ENCODE measurements at regions not wholly inside any gene's neighbourhood (a gene's known extent, or its start where the extent isn't known, plus 50 kb on each side); places are given as distances from the start of the nearest gene placed in this dataset.
"Not testable (repeated sequence)": the region's sequence is repeated elsewhere in the genome, so short reads cannot be mapped to it uniquely, and the experiment has no call there.

DNA sequence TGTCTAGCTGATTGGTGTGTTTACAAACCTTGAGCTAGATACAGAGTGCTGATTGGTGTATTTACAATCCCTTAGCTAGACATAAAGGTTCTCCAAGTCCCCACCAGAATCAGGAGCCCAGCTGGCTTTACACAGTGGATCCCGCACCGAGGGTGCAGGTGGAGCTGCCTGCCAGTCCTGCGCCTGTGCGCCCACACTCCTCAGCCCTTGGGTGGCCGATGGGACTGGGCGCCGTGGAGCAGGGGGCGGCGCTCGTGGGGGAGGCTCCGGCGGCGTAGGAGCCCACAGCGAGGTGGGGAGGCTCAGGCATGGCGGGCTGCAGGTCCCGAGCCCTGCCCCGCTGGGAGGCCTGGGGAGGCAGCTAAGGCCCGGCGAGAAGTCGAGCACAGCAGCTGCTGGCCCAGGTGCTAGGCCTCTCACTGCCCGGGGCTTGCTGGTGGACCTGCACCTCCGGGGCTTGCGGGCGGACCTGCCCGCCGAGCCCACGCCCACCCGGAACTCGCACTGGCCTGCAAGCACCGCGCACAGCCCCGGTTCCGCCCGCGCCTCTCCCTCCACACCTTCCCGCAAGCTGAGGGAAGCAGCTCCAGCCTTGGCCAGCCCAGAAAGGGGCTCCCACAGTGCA, 51.0 kb upstream of the CDYL start:
- not testable (repeated sequence) for DNase-seq (ENCODE audit: low read depth in 1 of 2, low spot score in 1 of 2)

DNA sequence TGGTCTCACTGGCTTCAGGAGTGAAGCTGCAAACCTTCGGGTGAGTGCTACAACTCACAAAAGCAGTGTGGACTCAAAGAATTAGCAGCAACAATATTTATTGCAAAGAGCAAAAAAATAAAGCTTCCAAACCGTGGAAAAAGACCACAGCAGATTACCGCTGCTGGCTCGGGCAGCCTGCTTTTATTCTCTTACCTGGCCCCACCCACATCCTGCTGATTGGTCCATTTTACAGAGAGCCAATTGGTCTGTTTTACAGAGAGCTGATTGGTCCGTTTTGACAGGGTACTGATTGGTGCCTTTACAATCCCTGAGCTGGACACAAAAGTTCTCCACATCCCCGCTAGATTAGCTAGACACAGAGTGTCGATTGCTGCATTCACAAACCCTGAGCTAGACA, 51.5 kb upstream of the CDYL start:
- DNase-seq (ENCODE audit: low read depth in 1 of 2, low spot score in 1 of 2) = not testable (repeated sequence)

DNA sequence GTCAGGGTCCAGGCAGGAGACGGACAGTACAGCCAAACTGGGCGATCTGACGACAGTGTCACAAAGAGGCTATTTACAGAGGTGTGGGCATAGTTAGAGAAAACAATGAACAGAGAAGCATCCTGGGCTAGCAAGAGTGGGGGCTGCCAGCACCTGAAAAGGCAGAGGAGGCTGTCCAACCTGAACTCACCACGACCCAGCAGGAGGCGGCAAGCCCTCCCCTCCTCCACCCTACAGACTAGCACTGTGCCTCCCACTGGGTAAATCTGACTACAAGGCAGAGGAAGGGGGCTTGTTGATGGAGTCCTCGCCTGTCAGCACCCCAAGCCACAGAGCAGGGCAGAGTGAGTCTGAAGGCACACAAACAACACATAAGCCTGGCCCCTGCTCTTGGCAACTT, 52.8 kb upstream of the CDYL start:
- no peak for DNase-seq (ENCODE audit: low read depth in 1 of 2, low spot score in 1 of 2)

DNA sequence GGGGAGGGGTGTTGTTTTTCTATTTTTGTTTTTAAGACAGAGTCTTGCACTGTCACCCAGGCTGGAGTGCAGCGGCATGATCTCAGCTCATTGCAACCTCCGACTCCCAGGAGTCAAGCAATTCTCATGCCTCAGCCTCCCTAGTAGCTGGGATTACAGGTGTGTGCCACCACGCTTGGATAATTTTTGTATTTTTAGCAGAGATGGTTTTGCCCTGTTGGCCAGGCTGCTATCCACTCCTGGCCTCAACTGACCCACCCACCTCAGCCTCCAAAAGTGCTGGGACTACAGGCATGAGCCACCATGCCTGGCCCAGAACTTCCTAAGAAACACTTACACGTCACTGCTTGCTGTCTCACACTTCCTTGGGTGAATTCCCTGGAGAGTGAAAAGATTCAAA, 54.8 kb upstream of the CDYL start:
- DNase-seq (ENCODE audit: low read depth in 1 of 2, low spot score in 1 of 2) = not testable (repeated sequence)

DNA sequence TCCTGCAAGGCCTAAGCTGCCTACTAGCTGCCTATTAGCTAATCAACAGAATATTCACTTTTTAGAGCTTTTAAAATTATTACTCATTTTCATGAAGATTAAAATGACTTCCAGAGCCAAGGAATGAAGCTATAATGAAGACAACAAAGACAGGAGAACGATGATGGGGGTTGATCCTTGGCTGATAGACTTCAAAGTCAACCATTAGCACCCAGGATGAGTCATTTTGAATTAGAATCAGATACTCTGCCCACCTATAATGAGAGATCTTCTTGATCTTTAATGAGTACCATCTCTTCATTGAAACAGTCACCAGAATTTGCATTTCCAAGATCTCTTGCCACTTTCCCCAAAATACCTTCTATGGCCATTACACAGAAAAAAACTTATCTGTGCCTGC, 56.7 kb upstream of the CDYL start:
- no peak for DNase-seq (ENCODE audit: low read depth in 1 of 2, low spot score in 1 of 2)

DNA sequence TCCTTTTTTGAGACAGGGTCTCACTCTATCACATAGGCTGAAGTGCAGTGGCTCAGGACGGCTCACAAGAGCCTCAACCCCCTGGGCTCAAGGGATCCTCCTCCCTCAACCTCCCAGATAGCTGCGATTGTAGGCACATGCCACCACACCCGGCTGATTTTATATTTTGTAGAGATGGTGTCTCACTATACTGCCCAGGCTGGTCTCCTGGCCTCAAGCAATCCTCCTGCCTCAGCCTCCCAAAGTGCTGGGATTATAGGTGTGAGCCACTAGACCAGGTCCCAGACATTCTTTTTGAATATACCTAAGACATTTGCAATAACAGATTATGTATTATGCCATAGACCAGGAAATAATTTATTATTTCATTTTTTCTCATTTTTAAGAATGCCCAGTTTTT, 58.3 kb upstream of the CDYL start:
- DNase-seq (ENCODE audit: low read depth in 1 of 2, low spot score in 1 of 2) = no peak

DNA sequence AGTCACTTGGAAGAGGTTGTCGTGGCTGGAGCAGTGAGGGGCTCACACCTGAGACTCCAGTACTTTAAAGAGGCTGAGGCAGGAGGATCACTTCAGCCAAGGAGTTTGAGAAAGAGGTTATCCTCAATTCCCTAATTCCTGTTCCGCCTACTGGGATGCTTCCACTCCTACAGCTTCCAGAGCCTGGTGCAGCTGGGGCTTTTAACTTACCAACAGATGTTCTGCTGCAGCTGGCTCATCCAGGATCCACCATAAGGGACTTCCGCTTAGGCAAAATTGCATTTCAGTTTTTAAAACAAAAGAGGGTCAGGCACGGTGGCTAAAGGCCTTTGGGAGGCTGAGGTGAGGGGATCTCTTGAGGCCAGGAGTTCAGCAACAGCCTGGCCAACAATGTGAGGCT, 59.1 kb upstream of the CDYL start:
- DNase-seq (ENCODE audit: low read depth in 1 of 2, low spot score in 1 of 2) = no peak

DNA sequence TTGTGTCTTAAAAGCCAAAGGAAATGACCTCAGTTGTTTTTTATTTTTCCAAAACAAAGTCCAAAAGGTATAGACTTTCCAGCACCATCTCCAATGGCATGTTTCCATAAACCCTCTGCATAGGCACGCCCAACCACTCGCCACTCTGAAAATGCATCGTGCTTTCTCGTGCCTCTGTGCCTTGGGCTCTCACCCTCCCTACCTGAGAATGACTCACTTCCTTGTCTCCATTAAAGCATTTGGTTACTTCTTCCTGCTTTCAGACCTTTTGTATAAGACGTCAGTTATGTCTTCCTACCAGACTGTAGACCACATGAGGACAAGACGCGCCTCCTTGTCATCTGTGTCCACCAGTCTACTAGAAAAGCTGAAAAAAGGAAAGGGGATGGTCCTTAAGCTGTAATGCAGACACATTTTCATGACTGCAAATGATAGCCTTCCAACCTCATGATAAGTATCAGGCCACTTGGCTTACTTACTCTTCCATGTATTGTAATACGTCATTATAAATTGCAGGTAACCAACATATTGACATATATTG, 61.2 kb upstream of the CDYL start:
- no peak for DNase-seq (ENCODE audit: low read depth in 1 of 2, low spot score in 1 of 2)

DNA sequence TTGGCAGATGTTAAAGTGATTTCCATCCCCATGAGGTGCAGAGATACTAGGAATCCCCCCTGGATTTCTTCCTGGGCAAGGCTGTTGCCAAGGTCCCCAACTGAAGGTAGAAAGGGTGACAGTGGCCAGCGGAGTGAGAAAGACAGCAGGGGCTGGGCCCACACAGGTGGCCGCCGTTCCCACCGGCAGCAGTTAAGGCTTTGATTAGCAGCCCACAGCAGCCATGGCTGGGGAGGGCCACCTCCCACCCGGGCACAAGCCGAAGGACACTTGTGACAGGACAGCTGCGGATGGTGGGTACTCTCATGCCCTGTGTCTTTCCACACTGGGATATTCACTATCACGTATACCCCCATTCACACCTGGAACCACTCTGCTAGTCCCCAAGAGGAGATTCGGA, 63.9 kb upstream of the CDYL start:
- no peak for DNase-seq (ENCODE audit: low read depth in 1 of 2, low spot score in 1 of 2)

DNA sequence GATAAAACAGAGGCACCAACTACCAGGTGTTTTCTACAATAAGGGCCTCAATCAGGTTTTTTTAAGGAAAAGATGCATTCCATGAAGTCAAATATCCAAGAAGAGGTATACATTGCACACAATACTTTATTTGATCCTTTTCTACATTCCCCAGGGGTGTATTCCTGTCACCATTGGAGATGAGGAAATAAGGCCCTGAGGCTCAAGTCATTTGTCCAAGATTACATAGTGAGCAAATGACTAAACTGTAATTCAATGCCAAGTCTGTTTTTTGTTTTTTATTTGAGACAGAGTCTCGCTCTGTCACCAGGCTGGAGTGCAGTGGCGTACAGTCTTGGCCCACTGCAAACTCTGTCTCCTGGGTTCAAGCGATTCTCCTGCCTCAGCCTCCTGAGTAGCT, 69.2 kb upstream of the CDYL start:
- no peak for DNase-seq (ENCODE audit: low read depth in 1 of 2, low spot score in 1 of 2)

DNA sequence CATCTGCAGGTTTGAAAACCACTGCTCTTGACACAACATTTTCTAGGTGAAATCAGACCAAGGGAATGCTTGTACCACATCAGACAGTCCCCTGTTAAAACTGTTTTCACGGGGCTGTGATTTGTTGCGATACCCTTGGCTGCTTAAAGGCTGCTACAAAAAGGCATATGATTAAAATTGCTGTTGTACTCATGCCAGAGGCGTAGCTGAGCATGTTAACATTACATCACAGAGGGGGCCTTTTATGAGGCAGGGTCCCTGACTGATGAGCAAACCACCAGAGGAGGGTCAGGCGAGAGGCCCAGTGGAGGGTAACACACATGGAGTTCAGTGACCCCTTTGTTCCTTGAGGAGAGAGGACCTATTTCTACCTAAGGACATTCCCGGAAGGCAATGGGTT, 70.4 kb upstream of the CDYL start:
- DNase-seq (ENCODE audit: low read depth in 1 of 2, low spot score in 1 of 2) = no peak

DNA sequence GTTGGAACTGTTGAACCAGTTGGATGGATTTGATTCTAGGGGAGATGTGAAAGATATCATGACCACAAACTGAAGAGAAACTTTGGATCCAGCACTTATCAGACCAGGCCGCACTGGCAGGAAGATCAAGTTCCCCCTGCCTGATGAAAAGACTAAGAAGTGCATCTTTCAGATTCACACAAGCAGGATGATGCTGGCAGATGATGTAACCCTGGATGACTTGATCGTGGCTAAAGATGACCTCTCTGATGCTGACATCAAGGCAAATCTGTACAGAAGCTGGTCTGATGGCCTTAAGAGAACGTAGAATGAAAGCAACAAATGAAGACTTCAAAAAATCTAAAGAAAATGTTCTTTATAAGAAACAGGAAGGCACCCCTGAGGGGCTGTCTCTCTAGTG, 72.8 kb upstream of the CDYL start:
- no peak for DNase-seq (ENCODE audit: low read depth in 1 of 2, low spot score in 1 of 2)

DNA sequence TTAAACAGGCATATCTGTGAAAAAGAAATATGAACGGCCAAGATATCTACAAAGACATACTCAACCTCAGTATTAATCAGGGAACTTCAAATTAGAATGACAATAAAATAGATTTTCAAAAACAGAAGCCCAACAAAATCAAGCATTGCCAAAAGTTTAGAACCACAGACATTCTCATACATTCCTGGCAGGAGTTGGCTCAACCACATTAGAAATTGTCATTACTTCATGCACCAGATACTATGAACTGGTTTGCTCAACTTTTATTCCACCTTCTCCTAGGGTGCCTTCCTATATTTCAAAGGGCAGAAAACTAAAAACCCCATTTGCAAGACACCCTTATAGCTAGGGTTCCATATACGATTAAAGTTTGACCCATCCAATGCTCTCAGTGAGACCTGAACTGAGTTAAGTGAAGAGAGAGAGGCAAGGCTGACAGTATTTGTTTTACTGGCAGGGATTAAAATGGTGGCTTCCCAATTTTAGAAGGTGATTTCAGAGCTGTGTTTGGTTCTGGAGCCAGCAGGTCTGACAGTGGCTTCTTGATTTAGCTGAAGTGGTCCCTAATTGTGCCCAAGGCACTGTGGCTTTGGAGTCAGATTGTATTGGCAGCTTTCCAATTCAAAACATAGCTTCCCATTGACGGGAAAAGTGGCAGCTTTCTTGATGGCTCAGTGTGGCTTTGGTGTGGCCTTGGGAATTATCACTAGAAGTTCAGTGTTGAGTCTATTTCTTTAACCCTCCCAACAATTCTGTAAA, 77.1 kb upstream of the CDYL start:
- no peak for DNase-seq (ENCODE audit: low read depth in 1 of 2, low spot score in 1 of 2)

DNA sequence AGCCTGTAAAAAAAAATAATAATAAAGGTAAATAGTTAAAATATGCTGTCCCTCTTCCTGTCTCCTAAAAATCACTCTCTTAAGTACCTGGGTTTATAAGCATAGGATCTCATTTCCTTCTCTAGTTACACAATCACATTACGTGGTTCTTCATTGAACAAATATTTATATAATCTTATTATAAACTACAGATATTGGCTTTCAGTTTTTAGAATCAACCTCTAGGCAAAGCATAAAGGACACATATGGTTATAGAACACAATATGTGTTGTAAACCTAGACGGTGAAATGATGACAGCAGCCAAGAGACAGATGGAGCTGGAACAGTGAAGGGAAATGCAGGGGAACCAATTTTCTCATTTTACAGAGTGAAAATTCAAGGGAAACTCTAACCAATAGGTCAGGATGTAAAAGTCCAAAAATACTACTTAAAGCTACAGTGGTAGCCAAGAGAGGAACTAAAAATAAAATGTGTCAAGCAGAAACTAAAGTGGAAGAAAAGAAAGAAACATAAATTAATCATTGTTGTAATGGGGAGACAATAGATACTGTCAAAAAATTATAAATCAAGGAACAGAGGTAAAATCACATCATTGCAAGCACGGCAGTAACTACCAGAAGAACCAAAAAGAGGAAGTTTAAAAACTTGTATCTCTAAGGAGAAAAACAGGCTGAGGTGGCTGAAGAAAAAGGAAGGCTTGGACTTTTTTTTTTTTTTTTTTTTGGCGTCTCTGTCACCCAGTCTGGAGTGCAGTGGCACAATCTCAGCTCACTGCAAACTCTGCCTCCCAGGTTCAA, 82.8 kb upstream of the CDYL start:
- no peak for DNase-seq (ENCODE audit: low read depth in 1 of 2, low spot score in 1 of 2)

DNA sequence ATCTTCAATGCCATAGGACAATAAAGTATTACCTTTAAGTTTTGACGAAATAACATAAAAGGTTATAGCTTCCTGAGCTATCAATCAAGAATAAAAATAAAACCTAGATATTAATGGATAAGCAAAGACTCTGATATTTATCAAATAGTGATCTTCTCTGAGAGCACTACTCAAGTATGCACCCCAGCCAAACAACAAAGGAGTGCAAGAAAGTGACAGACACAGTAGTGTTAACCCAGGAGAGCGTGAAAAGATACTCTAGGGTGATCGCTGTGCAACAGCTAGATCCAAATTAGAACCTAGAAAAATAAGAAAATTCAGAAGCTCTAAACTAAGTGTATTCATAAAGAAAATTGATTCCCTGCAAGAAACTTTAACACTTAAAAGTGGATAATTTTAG, 83.5 kb upstream of the CDYL start:
- DNase-seq (ENCODE audit: low read depth in 1 of 2, low spot score in 1 of 2) = no peak

DNA sequence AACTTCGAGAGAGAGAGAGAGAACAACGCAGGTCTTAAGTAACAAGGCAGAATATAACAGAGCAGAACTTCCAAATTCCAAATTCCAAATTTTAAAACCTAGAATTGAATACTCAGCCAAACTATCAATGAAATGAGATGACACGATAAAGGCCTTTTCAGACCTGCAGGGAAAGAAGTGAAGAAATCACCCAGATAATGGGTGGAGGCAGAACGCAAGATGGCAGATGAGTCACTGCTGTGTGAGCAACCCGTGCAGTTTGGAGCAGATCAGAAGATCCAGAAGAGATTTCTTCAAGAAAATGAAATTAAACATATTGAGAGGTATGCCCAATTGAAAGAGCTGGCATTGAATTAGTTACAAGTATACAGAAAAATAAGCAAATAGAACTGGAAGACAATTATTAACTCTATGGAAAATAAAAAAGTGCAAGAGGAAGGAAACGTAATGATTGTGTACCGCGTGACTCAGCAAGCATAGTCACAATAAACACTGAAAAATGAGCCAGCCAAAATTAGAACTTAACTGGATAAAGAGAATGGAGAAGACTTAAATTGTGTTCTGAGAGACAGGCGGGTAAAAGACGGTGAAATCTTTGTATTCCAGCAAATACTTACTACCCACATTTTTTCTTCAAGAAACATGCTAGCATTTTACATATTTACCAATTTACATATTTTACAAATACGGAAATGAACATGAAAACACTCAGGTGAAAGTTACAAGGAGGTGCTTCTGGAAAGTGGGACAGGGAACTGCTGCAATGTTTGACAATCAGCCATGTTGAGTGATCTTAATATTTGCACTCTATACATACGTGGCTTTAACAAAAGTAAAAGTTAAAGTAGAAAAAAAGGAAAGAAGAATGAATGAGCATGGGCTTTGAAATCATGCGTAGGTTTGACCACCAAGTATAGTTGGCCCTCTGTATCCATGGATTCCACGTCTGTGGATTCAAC, 87.9 kb upstream of the CDYL start:
- no peak for DNase-seq (ENCODE audit: low read depth in 1 of 2, low spot score in 1 of 2)

DNA sequence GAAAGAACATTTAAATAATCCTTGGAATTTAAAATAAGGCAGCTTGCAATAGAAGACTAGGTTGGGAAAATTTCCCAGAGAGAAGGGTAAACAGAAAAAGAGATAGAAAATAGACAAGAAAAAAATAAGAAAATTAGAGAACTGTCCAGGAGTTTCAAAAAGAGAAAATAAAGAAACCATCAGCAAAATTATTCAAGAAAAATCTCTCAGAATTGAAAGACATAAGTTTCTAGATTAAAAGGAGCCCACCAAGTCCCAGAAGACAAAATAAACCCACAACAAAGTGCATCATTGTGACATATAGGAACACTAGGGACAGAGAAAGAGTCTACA, 88.6 kb upstream of the CDYL start:
- no peak for DNase-seq (ENCODE audit: low read depth in 1 of 2, low spot score in 1 of 2)

DNA sequence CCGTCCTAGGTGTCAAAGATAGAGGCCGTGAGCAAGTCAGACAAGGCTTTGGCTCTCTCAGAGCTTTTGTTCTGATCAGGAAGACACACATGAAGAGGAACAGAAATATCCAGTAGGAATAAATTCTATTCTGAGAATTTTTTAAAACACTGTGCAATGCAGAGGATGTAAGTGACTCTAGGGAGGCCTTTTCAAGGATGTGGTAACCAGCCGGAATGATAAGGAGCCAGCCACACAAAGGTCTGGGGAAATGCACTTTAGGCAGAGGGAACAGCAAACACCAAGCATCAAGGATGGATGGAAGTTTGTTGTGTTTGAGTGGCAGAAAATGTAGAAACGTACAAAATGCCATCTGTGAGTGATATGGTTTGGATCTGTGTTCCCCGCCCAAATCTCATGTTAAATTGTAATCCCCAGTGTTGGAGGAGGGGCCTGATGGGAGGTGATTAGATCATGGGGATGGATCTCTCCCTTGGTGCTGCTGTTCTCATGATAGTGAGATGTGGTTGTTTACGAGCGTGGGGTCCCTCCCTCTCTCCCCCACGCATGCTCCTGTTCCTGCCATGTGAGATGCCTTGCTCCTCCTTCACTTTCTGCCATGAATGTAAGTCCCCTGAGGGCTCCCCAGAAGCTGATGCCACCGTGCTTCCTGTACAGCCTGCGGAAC, 93.6 kb upstream of the CDYL start:
- no peak for DNase-seq (ENCODE audit: low read depth in 1 of 2, low spot score in 1 of 2)

DNA sequence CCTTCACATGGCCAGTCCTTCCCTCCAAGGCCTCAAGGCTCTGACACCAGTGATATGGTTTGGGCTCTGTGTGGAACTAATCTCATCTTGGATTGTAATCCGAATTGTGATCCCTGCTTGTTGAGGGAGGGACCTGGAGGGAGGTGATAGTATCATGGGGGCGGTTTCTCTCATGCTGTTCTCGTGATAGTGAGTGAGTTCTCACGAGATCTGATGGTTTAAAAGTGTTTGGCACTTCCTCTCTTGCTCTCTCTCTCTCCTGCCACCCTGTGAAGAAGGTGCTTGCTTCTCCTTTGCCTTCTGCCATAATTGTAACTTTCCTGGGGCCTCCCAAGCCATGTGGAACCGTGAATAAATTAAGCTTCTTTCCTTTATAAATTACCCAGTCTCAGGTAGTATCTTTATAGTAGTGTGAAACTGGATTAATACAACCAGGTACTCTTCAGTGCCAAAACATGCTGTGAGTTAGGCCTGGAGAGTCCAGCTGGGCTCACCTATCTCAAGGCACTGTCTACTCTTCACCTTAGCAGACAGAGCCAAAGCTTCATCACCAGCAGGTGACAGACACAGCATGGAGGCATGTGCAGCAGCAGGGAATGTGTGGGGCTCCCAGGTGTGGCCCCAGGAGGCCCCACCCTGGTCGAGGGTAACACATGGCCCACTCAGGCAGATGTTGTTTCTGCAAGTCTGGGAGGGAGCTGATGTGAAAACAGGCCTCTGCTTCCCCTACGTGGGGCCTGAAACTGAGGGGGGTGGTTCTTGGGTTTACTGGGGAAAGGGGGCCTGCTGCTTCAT, 97.5 kb upstream of the CDYL start:
- DNase-seq (ENCODE audit: low read depth in 1 of 2, low spot score in 1 of 2) = no peak

DNA sequence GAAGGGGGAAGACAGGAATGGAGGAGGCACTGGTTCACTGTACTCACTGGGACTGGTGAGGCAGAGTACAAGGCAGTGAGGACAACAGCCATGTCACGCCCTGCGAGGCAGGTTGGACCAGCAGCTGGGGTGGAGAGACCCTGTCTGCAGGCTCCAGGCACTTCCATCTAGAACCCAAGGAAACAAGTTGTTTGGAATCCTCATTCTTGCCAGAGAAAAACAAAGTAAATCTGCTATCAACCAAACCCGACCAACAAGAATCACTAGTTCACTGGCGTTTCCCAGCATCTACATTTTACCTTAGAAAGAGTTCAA, 98.5 kb upstream of the CDYL start:
- no peak for DNase-seq (ENCODE audit: low read depth in 1 of 2, low spot score in 1 of 2)

Measured in activated CD4-positive, alpha-beta T cell treated with anti-CD3 and anti-CD28 coated beads, Interleukin-2, amount 50 U/mL, for 24 hours (primary cell).